Activated CD8-positive, alpha-beta T cell treated with anti-CD3 and anti-CD28 coated beads for 36 hours (primary cell): ENCODE measurements at regions not wholly inside any gene's neighbourhood (a gene's known extent, or its start where the extent isn't known, plus 50 kb on each side); places are given as distances from the start of the nearest gene placed in this dataset.

Experiments used
- ATAC-seq: fragments of 200-7000 bp; cut with Tn5 transposase; one replicate; pipeline ENCODE4 v1.10.0; 2021; ENCODE audit warnings: mild to moderate bottlenecking, moderate library complexity
- CTCF ChIA-PET: fragments of 350-600 bp; sonication (Branson Sonifier 250); formaldehyde crosslinking; loops from one replicate; lab custom pipeline; 2021; ENCODE audit warnings: antibody characterized with exemption; lab: Charles Lee
- POLR2A ChIA-PET: fragments of 350-600 bp; sonication (Branson Sonifier 250); formaldehyde crosslinking; loops from one replicate; lab custom pipeline; 2021; ENCODE audit warnings: antibody characterized with exemption; lab: Charles Lee
- DNase-seq: peaks from one replicate; pipeline ENCODE4 v3.0.0-alpha.2; 2020
- H3K27ac Mint-ChIP-seq: one replicate; pipeline ENCODE4 v1.8.0; 2021; ENCODE audit warnings: mild to moderate bottlenecking, mixed read lengths
- H3K27me3 Mint-ChIP-seq: one replicate; pipeline ENCODE4 v1.8.0; 2021; ENCODE audit warnings: mixed read lengths
- H3K36me3 Mint-ChIP-seq: one replicate; pipeline ENCODE4 v1.8.0; 2021; ENCODE audit warnings: low read depth, mixed read lengths
- H3K4me1 Mint-ChIP-seq: one replicate; pipeline ENCODE4 v1.8.0; 2021; ENCODE audit warnings: low read depth, mixed read lengths
- H3K4me3 Mint-ChIP-seq: one replicate; pipeline ENCODE4 v1.8.0; 2021; ENCODE audit warnings: mild to moderate bottlenecking, moderate library complexity, mixed read lengths
- H3K9me3 Mint-ChIP-seq: one replicate; pipeline ENCODE4 v1.8.0; 2021; ENCODE audit warnings: mixed read lengths
- intact Hi-C: fragments of 100-400 bp; cut with micrococcal nuclease; formaldehyde crosslinking; loops from one replicate; pipeline ENCODE4 v1.10.0; 2022
- TF ChIP-seq, protein P1 (sequence below): fragments of 200-600 bp; IDR thresholded peaks from one replicate; pipeline ENCODE4 v1.8.0; 2022; ENCODE audit warnings: antibody characterized with exemption, mild to moderate bottlenecking

DNA sequence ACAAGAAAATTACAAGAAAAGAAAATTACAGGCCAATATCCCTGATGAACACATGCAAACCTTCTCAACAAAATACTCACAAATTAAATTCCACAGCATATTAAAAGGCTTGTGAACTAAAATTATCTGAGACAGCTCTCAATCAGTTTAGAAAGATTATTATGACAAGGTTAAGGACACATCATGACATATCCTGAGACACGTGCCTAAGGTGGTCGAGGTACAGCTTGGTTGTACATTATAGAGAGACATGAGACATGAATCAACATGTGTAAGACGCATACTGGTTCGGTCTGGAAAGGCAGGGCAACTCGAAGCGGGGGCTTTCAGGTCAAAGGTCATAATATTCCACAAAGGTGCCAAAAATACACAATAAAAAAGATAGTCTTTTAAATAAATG lies 598.3 kb upstream of the REG3G start:
- intact Hi-C loops: no loop called here
- Mint-ChIP-seq H3K27me3 (no peaks in the 10 kb centered on the region), H3K4me1 (no peaks in the 10 kb centered on the region), H3K36me3 (no peaks in the 10 kb centered on the region), H3K9me3 (peaks cover 14% of the 10 kb centered on the region), H3K4me3 (no peak overlapping the region), H3K27ac (no peak overlapping the region)
- POLR2A ChIA-PET: no interaction called here
- TF ChIP-seq, protein P1, sequence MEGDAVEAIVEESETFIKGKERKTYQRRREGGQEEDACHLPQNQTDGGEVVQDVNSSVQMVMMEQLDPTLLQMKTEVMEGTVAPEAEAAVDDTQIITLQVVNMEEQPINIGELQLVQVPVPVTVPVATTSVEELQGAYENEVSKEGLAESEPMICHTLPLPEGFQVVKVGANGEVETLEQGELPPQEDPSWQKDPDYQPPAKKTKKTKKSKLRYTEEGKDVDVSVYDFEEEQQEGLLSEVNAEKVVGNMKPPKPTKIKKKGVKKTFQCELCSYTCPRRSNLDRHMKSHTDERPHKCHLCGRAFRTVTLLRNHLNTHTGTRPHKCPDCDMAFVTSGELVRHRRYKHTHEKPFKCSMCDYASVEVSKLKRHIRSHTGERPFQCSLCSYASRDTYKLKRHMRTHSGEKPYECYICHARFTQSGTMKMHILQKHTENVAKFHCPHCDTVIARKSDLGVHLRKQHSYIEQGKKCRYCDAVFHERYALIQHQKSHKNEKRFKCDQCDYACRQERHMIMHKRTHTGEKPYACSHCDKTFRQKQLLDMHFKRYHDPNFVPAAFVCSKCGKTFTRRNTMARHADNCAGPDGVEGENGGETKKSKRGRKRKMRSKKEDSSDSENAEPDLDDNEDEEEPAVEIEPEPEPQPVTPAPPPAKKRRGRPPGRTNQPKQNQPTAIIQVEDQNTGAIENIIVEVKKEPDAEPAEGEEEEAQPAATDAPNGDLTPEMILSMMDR: no peak
- DNase-seq (no peak), ATAC-seq (no peak)
- CTCF ChIA-PET: no interaction called here

DNA sequence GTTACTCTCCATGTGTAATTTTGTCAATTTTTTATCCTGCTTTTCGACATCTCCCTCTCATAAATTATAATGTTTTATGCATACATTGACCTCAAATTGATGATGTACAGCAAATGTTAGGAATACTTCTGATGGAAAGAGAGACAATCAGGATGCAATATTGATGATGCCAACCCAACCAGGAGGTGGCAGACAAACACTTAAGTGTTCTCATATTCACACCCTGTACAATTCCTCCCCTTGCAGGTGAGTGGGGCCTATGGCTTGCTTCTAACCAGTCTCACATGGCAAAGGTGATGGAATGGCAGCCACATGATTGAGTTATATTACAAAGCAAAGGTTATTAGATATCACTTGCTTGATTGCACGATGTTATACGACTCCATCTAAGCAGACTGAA lies 594.3 kb upstream of the REG3G start:
- ATAC-seq: no peak
- H3K9me3 Mint-ChIP-seq: peaks cover 17% of the 10 kb centered on the region
- CTCF ChIA-PET: no interaction called here

DNA sequence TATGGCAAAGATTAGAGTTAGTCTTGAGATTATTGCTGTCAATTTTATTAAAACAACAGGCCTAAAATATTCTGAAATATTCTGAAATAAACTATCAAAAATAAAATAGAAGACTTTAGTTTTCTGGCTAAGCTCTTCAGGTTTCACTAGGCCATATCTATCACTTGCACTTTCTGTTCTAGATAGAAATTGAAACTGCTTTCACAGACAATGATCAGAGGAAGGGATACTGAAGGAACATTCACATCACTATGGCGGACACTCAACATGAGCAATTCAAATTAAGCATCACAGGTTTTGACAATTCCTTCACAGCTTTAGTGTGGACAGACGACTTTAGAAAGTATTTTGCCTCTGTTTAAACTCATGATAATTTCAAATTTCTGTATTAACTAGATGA lies 586.4 kb upstream of the REG3G start:
- Mint-ChIP-seq H3K4me3 (no peak overlapping the region), H3K27me3 (no peaks in the 10 kb centered on the region), H3K9me3 (peaks cover 11% of the 10 kb centered on the region), H3K4me1 (no peaks in the 10 kb centered on the region), H3K27ac (no peak overlapping the region), H3K36me3 (no peaks in the 10 kb centered on the region)
- POLR2A ChIA-PET: no interaction called here
- no peak for DNase-seq
- CTCF ChIA-PET: no interaction called here
- ATAC-seq: no peak
- TF ChIP-seq, protein P1: no peak
- intact Hi-C loops: no loop called here

More for the DNA sequence above, 594.3 kb upstream of the REG3G start:
- TF ChIP-seq, protein P1: no peak
- Mint-ChIP-seq H3K27me3 (no peaks in the 10 kb centered on the region), H3K4me3 (no peak overlapping the region), H3K4me1 (no peaks in the 10 kb centered on the region), H3K27ac (no peak overlapping the region), H3K36me3 (no peaks in the 10 kb centered on the region)
- intact Hi-C loops: no loop called here
- no peak for DNase-seq
- POLR2A ChIA-PET: no interaction called here

DNA sequence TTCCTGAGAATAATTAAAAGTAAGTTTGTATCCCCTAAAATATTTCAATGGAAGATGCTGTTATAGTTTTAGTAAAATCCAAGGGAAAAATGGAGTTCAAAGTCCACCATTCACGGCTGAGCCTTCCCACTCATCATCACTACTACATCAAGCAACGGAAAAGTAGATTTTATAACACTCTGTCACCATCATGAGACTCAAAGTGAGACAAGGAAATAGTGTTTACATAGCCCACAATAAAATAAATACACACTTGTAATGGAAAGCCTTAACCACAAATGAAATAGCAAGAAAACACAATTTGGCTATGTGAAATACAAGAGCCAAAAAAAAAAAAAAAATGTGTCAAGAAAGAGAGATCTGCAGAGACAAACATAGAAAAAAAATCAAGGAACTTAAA lies 569.9 kb upstream of the REG3G start:
- Mint-ChIP-seq H3K27ac (no peak overlapping the region), H3K36me3 (no peaks in the 10 kb centered on the region), H3K4me1 (no peaks in the 10 kb centered on the region), H3K4me3 (no peak overlapping the region), H3K27me3 (no peaks in the 10 kb centered on the region), H3K9me3 (peaks cover 19% of the 10 kb centered on the region)
- ATAC-seq: no peak
- TF ChIP-seq, protein P1: no peak
- POLR2A ChIA-PET: no interaction called here
- intact Hi-C loops: no loop called here
- no peak for DNase-seq
- CTCF ChIA-PET: no interaction called here

DNA sequence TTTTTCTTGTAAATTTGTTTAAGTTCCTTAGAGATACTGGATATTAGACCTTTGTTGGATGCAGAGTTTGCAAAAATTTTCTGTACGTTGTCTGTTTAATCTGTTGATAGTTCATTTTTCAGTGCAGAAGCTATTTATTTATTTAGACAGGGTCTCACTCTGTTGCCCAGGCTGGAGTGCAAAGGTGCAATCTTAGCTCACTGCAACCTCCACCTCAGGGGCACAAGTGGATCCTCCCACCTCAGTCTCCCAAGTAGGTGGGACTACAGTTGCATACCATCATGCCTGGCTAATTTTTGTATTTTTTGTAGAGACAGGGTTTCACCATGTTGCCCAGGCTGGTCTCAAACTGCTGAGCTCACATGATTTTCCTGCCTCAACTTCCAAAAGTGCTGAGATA lies 568.2 kb upstream of the REG3G start:
- intact Hi-C loops: no loop called here
- H3K4me3 Mint-ChIP-seq: no peak overlapping the region
- POLR2A ChIA-PET: no interaction called here
- no peak for DNase-seq
- no peak for ATAC-seq
- peaks cover 24% of the 10 kb centered on the region for H3K9me3 Mint-ChIP-seq
- no peaks in the 10 kb centered on the region for H3K27me3 Mint-ChIP-seq
- TF ChIP-seq, protein P1: no peak
- H3K36me3 Mint-ChIP-seq: no peaks in the 10 kb centered on the region
- no peaks in the 10 kb centered on the region for H3K4me1 Mint-ChIP-seq
- H3K27ac Mint-ChIP-seq: no peak overlapping the region
- CTCF ChIA-PET: no interaction called here
